Loucy (cell line): ENCODE measurements at regions not wholly inside any gene's neighbourhood (a gene's known extent, or its start where the extent isn't known, plus 50 kb on each side); places are given as distances from the start of the nearest gene placed in this dataset.

Experiments
- H2AFZ ChIP-seq: fragments of 200-600 bp; sonication (generic); 2 replicates; pipeline ENCODE4 v1.6.0; 2016; ENCODE audit warnings: antibody characterized with exemption, mild to moderate bottlenecking, low read length, moderate library complexity
- H3F3A ChIP-seq: fragments of 200-600 bp; 2 replicates; pipeline ENCODE4 v1.6.0; 2016; ENCODE audit warnings: antibody characterized with exemption, low read depth, mild to moderate bottlenecking
- H3K27me3 ChIP-seq: fragments of 200-600 bp; sonication (generic); 2 replicates; pipeline ENCODE4 v1.6.1; 2014; ENCODE audit warnings: low read length, mild to moderate bottlenecking; ENCODE audit not compliant: insufficient read depth, poor library complexity, severe bottlenecking
- H3K36me3 ChIP-seq: fragments of 200-600 bp; sonication (generic); 2 replicates; pipeline ENCODE4 v1.6.1; 2016; ENCODE audit warnings: low read length; ENCODE audit not compliant: insufficient read depth
- H3K4me1 ChIP-seq: fragments of 200-600 bp; sonication (generic); 2 replicates; pipeline ENCODE4 v1.5.1; 2014; ENCODE audit warnings: low read length, mild to moderate bottlenecking; ENCODE audit not compliant: insufficient read depth, poor library complexity, severe bottlenecking
- H3K4me2 ChIP-seq: fragments of 200-600 bp; sonication (generic); 2 replicates; pipeline ENCODE4 v1.6.0; 2014; ENCODE audit warnings: antibody characterized with exemption, low read length, low read depth, mild to moderate bottlenecking; ENCODE audit not compliant: poor library complexity, severe bottlenecking
- H3K4me3 ChIP-seq: fragments of 200-600 bp; sonication (generic); 2 replicates; pipeline ENCODE4 v1.5.1; 2014; ENCODE audit warnings: low read length, mild to moderate bottlenecking, mixed read lengths; ENCODE audit not compliant: poor library complexity, severe bottlenecking
- H3K79me2 ChIP-seq: fragments of 200-600 bp; sonication (generic); 2 replicates; pipeline ENCODE4 v1.6.1; 2014; ENCODE audit warnings: low read length; ENCODE audit not compliant: insufficient read depth
- H3K9ac ChIP-seq: fragments of 200-600 bp; sonication (generic); 2 replicates; pipeline ENCODE4 v1.6.0; 2014; ENCODE audit warnings: mild to moderate bottlenecking, low read depth, low read length, moderate library complexity; ENCODE audit not compliant: poor library complexity, severe bottlenecking
- H3K9me2 ChIP-seq: fragments of 200-600 bp; sonication (generic); replicated peaks from 2 replicates; pipeline ENCODE4 v1.6.1; 2016; ENCODE audit warnings: low read depth, low read length, mixed read lengths
- H3K9me3 ChIP-seq: fragments of 200-600 bp; sonication (generic); 2 replicates; pipeline ENCODE4 v1.6.1; 2014; ENCODE audit warnings: mild to moderate bottlenecking, antibody characterized with exemption, low read length, low read depth; ENCODE audit not compliant: insufficient read depth
- H4K20me1 ChIP-seq: fragments of 200-600 bp; sonication (generic); 2 replicates; pipeline ENCODE4 v1.6.0; 2014; ENCODE audit warnings: antibody characterized with exemption, low read length, mild to moderate bottlenecking; ENCODE audit not compliant: insufficient read depth, poor library complexity, severe bottlenecking
- CTCF ChIP-seq: fragments of 200-600 bp; sonication (generic); conservative IDR thresholded peaks from 2 replicates; pipeline ENCODE4 v1.5.1; 2014; ENCODE audit warnings: mild to moderate bottlenecking, antibody characterized with exemption, low read length
- EZH2phosphoT487 ChIP-seq: fragments of 200-600 bp; IDR thresholded peaks from 2 replicates; pipeline ENCODE4 v1.6.1; 2018; ENCODE audit warnings: antibody characterized with exemption, mild to moderate bottlenecking, moderate library complexity, borderline replicate concordance

GRCh38 chr12:28890664-28891063, 258.4 kb upstream of the FAR2 start:
- Histone ChIP-seq H3F3A (no peaks in the 10 kb centered on the region), H3K4me1 (no peaks in the 10 kb centered on the region), H3K9me3 (no peaks in the 10 kb centered on the region), H3K4me3 (no peak overlapping the region), H2AFZ (no peak overlapping the region), H3K4me2 (no peak overlapping the region), H3K9me2 (no peaks in the 10 kb centered on the region), H3K27me3 (no peaks in the 10 kb centered on the region), H4K20me1 (no peaks in the 10 kb centered on the region), H3K79me2 (no peaks in the 10 kb centered on the region), H3K9ac (no peak overlapping the region), H3K36me3 (no peaks in the 10 kb centered on the region)
- TF ChIP-seq EZH2phosphoT487 = no peak
- TF ChIP-seq CTCF = no peak

GRCh38 chr12:28891126-28891525, 258.0 kb upstream of the FAR2 start:
- TF ChIP-seq EZH2phosphoT487 (no peak), CTCF (no peak)
- Histone ChIP-seq H4K20me1 (no peaks in the 10 kb centered on the region), H3K27me3 (no peaks in the 10 kb centered on the region), H3K4me2 (no peak overlapping the region), H3K36me3 (no peaks in the 10 kb centered on the region; the same call in 1 of the 2 replicates), H3K9me3 (no peaks in the 10 kb centered on the region), H3K9me2 (no peaks in the 10 kb centered on the region), H3F3A (no peaks in the 10 kb centered on the region), H3K4me1 (no peaks in the 10 kb centered on the region), H3K4me3 (no peak overlapping the region), H3K79me2 (no peaks in the 10 kb centered on the region), H2AFZ (no peak overlapping the region), H3K9ac (no peak overlapping the region)

GRCh38 chr12:28893365-28893764, 255.7 kb upstream of the FAR2 start:
- no peaks in the 10 kb centered on the region for H3F3A ChIP-seq
- no peaks in the 10 kb centered on the region for H3K9me3 ChIP-seq
- no peak overlapping the region for H2AFZ ChIP-seq
- TF ChIP-seq CTCF (no peak), EZH2phosphoT487 (no peak)
- no peaks in the 10 kb centered on the region for H3K79me2 ChIP-seq
- no peak overlapping the region for H3K4me3 ChIP-seq
- H3K27me3 ChIP-seq = no peaks in the 10 kb centered on the region
- no peak overlapping the region for H3K9ac ChIP-seq
- no peak overlapping the region for H3K4me2 ChIP-seq
- H3K36me3 ChIP-seq = no peaks in the 10 kb centered on the region; the same call in 1 of the 2 replicates
- no peaks in the 10 kb centered on the region for H3K4me1 ChIP-seq
- no peaks in the 10 kb centered on the region for H4K20me1 ChIP-seq
- no peaks in the 10 kb centered on the region for H3K9me2 ChIP-seq
